MM.1S (cell line): ENCODE measurements at regions not wholly inside any gene's neighbourhood (a gene's known extent, or its start where the extent isn't known, plus 50 kb on each side); places are given as distances from the start of the nearest gene placed in this dataset.

ENCODE experiments used
- EZH2phosphoT487 ChIP-seq: fragments of 300-600 bp; sonication (generic); IDR thresholded peaks from 2 replicates; pipeline ENCODE4 v1.6.1; 2018; ENCODE audit warnings: antibody characterized with exemption, low read length
- TF ChIP-seq, protein P1 (sequence below): fragments of 300-600 bp; sonication (generic); IDR thresholded peaks from 2 replicates; pipeline ENCODE4 v1.5.1; 2016; ENCODE audit warnings: antibody characterized with exemption, low read length, mixed read lengths

DNA sequence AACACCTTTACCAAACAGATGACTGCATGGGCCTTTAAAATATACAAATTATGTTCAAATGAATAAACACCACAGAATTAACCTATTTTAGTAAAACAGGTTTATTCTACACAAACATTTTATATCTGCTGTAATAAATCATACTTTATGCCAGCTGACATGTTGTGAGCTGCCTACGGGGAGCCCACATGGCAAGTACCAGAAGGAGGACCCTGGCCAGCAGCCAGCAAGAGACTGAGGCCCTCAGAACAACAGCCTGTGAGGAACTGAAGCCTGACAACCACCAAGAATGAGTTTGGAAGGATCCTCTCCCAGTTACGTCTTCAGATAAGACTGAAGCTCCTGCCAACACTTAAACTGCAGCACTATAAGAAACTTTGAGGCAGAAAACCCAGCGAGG lies 377.0 kb downstream of the PDGFC start:
- TF ChIP-seq, protein P1, sequence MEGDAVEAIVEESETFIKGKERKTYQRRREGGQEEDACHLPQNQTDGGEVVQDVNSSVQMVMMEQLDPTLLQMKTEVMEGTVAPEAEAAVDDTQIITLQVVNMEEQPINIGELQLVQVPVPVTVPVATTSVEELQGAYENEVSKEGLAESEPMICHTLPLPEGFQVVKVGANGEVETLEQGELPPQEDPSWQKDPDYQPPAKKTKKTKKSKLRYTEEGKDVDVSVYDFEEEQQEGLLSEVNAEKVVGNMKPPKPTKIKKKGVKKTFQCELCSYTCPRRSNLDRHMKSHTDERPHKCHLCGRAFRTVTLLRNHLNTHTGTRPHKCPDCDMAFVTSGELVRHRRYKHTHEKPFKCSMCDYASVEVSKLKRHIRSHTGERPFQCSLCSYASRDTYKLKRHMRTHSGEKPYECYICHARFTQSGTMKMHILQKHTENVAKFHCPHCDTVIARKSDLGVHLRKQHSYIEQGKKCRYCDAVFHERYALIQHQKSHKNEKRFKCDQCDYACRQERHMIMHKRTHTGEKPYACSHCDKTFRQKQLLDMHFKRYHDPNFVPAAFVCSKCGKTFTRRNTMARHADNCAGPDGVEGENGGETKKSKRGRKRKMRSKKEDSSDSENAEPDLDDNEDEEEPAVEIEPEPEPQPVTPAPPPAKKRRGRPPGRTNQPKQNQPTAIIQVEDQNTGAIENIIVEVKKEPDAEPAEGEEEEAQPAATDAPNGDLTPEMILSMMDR, result no peak
- TF ChIP-seq EZH2phosphoT487, result no peak
